HFFc6 (cell line): ENCODE measurements at regions not wholly inside any gene's neighbourhood (a gene's known extent, or its start where the extent isn't known, plus 50 kb on each side); places are given as distances from the start of the nearest gene placed in this dataset.
A peak's percentile ranks its signal among the peaks of the same experiment; 100 is the strongest.

Experiments
- DNase-seq: peaks from one replicate; pipeline ENCODE4 v3.0.0-alpha.2; 2018
- H3K27ac Mint-ChIP-seq: 2 replicates; pipeline ENCODE4 v1.8.0; 2020; ENCODE audit warnings: mild to moderate bottlenecking, mixed read lengths
- H3K27me3 Mint-ChIP-seq: 2 replicates; pipeline ENCODE4 v1.8.0; 2021; ENCODE audit warnings: mild to moderate bottlenecking, moderate library complexity, mixed read lengths; ENCODE audit not compliant: insufficient read depth
- H3K36me3 Mint-ChIP-seq: 2 replicates; pipeline ENCODE4 v1.8.0; 2021; ENCODE audit warnings: low read depth, mixed read lengths
- H3K4me1 Mint-ChIP-seq: 2 replicates; pipeline ENCODE4 v1.8.0; 2020; ENCODE audit warnings: low read depth, mixed read lengths
- H3K4me3 Mint-ChIP-seq: 2 replicates; pipeline ENCODE4 v1.8.0; 2020; ENCODE audit warnings: mild to moderate bottlenecking, moderate library complexity, mixed read lengths
- H3K9me3 Mint-ChIP-seq: 2 replicates; pipeline ENCODE4 v1.8.0; 2020; ENCODE audit warnings: mild to moderate bottlenecking, mixed read lengths
- TF ChIP-seq, protein P1 (sequence below): fragments of 200-600 bp; sonication (generic); IDR thresholded peaks from 2 replicates; pipeline ENCODE4 v1.5.0; 2021; ENCODE audit warnings: antibody characterized with exemption, mild to moderate bottlenecking

DNA sequence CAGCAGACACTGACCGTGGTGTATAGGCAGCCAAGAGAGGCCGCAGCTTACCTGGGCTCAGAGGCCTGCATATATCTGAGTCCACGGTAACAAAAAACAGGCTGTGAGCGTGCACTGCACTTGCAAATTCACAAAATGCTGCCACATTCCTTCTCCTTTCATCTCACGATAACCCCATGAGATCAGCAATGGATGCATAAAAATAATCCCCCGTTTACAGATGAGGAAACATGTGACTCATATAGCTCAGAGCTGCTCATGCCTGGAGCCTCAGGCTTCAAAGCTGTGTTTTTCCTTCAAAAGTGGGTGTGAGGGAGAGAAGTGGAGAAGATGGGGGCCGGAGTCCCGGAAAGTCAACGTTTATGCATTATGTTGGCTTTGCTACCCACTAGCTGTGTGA, 118.3 kb upstream of the FOXF1 start:
- Mint-ChIP-seq H3K4me3 (no peak overlapping the region; the same call in 1 of the 2 replicates), H3K27me3 (peaks cover 5% of the 10 kb centered on the region; the same call in 1 of the 2 replicates), H3K36me3 (peaks cover 19% of the 10 kb centered on the region), H3K9me3 (peaks cover 17% of the 10 kb centered on the region), H3K27ac (no peak overlapping the region), H3K4me1 (peaks cover 49% of the 10 kb centered on the region)
- TF ChIP-seq, protein P1, sequence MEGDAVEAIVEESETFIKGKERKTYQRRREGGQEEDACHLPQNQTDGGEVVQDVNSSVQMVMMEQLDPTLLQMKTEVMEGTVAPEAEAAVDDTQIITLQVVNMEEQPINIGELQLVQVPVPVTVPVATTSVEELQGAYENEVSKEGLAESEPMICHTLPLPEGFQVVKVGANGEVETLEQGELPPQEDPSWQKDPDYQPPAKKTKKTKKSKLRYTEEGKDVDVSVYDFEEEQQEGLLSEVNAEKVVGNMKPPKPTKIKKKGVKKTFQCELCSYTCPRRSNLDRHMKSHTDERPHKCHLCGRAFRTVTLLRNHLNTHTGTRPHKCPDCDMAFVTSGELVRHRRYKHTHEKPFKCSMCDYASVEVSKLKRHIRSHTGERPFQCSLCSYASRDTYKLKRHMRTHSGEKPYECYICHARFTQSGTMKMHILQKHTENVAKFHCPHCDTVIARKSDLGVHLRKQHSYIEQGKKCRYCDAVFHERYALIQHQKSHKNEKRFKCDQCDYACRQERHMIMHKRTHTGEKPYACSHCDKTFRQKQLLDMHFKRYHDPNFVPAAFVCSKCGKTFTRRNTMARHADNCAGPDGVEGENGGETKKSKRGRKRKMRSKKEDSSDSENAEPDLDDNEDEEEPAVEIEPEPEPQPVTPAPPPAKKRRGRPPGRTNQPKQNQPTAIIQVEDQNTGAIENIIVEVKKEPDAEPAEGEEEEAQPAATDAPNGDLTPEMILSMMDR, result no peak
- DNase-seq, result peak; percentile 91

DNA sequence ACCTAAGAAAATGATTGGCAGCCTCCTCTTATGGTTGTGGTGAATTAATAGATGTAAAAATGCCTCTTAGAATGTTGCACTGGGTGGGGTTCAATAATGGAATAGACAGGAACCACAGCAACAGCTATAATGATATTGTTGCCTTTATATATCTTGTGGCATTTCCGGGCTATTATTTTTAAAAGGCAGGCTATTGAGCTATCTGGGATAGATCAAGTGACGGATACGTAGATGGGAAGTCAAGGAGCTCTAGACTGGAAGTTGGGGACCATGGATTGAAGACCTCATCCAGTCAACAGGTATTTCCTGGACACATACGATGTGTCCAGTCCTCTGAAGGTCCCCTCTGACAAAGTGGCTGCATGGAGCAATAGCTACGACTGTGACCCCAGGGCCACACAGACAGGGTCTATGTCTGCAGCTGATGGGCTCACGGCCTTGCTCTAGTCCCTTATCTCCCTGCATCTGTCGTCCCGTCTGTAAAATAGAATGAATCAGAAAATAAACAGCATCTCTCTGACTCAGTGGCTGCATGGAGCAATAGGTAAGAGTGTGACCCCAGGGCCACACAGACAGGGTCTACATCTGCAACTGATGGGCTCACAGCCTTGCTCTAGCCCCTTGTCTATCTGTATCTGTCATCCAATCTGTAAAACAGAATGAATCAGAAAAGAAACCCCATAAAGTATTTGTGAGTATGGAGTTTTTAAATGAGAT, 117.7 kb upstream of the FOXF1 start:
- Mint-ChIP-seq H3K9me3 (peaks cover 14% of the 10 kb centered on the region), H3K4me3 (no peak overlapping the region; the same call in 1 of the 2 replicates), H3K27ac (no peak overlapping the region), H3K36me3 (peaks cover 18% of the 10 kb centered on the region), H3K27me3 (peaks cover 5% of the 10 kb centered on the region; the same call in 1 of the 2 replicates), H3K4me1 (peaks cover 48% of the 10 kb centered on the region)
- DNase-seq, result peak; percentile 69
- TF ChIP-seq, protein P1, result no peak

DNA sequence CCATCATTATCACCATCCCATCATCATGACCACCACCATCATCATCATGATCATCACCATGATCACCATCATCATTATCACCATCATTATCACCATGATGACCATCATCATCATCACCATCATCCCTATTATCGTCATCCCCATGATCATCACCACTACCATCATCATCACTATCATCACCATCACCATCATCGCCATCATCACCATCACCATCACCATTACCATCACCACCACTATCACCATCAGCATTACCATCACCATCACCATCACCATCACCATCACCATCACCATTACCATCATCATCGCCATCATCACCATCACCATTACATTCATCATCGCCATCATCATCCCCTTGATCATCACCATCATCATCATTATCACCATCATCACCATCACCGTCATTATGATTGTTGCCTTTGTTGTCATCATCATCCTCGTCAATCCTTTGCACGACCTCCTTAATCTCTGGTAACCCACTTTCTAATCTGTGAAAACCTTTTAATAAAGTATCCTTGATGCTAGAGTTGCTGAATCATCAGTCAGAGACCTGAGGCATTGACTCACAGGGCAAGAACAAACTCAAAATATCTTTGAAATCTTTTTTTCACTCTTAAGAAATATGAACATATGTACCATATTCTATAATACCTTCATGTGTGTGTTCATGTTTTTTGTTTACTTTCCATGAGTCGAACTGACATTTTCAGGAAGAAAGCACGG, 116.3 kb upstream of the FOXF1 start:
- Mint-ChIP-seq H3K36me3 (peaks cover 5% of the 10 kb centered on the region; the same call in 1 of the 2 replicates), H3K4me1 (peaks cover 48% of the 10 kb centered on the region), H3K27me3 (peaks cover 5% of the 10 kb centered on the region; the same call in 1 of the 2 replicates), H3K4me3 (no peak overlapping the region), H3K9me3 (no peaks in the 10 kb centered on the region; the same call in 1 of the 2 replicates), H3K27ac (no peak overlapping the region)
- TF ChIP-seq, protein P1, result no peak
- DNase-seq, result no peak

DNA sequence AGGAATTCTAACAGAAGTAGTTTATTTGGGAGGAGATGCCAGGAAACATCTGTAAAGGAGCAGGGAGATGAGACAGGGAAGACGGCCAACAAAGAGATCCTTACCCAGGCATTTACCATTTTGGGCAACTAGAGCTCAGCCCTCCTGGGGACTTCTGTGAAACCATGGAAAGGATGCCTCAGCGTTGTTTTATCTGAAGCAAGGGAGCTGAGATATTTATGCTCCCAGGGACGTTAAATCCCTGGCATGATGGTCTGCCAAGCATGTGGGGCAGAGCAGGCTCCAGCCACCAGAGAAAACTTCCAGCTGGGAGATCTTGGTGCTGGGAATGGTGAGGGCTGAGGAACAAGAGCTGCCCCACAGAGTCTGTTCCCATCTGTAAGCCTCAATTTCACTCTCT, 114.8 kb upstream of the FOXF1 start:
- Mint-ChIP-seq H3K27me3 (peaks cover 5% of the 10 kb centered on the region; the same call in 1 of the 2 replicates), H3K4me1 (peaks cover 41% of the 10 kb centered on the region), H3K9me3 (no peaks in the 10 kb centered on the region), H3K4me3 (no peak overlapping the region), H3K27ac (peak overlapping the region; percentile 88), H3K36me3 (no peaks in the 10 kb centered on the region)
- no peak for DNase-seq
- TF ChIP-seq, protein P1, result no peak

DNA sequence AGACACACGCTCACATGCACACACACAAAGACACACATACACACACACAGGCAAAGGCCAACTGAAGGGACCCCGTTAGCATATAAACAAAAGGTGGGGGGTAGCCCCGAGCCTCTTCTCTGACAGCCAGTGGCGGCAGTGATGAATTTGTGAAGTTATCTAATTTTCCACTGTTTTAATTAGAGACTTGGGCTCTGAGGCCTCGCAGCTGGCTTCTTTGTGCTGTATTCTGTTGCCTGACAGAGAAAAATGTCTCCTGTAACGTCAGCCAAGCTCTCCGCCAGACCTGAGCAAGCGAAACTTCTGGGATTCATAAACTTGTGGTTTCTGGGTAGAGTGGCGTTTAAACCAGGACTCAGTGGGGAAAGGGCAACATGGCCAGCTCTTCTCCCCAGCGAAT, 113.9 kb upstream of the FOXF1 start:
- peaks cover 41% of the 10 kb centered on the region for H3K4me1 Mint-ChIP-seq
- TF ChIP-seq, protein P1, result no peak
- peak overlapping the region; percentile 88 for H3K27ac Mint-ChIP-seq
- no peaks in the 10 kb centered on the region for H3K36me3 Mint-ChIP-seq
- peaks cover 5% of the 10 kb centered on the region; the same call in 1 of the 2 replicates for H3K27me3 Mint-ChIP-seq
- DNase-seq, result peak; percentile 78
- no peaks in the 10 kb centered on the region for H3K9me3 Mint-ChIP-seq
- H3K4me3 Mint-ChIP-seq, result peak overlapping the region; percentile 57
